RCC 7860 (cell line): ENCODE measurements at regions not wholly inside any gene's neighbourhood (a gene's known extent, or its start where the extent isn't known, plus 50 kb on each side); places are given as distances from the start of the nearest gene placed in this dataset.
A peak's percentile ranks its signal among the peaks of the same experiment; 100 is the strongest.
"Not testable (repeated sequence)": the region's sequence is repeated elsewhere in the genome, so short reads cannot be mapped to it uniquely, and the experiment has no call there.

Experiments used
- DNase-seq: peaks from one replicate; pipeline ENCODE4 v3.0.0-alpha.2; 2015; ENCODE audit warnings: low spot score
- FAIRE-seq: peaks from 2 replicates; lab custom pipeline; 2012; peaks lifted over from hg19 to GRCh38; lab: Jason Lieb, UNC

DNA sequence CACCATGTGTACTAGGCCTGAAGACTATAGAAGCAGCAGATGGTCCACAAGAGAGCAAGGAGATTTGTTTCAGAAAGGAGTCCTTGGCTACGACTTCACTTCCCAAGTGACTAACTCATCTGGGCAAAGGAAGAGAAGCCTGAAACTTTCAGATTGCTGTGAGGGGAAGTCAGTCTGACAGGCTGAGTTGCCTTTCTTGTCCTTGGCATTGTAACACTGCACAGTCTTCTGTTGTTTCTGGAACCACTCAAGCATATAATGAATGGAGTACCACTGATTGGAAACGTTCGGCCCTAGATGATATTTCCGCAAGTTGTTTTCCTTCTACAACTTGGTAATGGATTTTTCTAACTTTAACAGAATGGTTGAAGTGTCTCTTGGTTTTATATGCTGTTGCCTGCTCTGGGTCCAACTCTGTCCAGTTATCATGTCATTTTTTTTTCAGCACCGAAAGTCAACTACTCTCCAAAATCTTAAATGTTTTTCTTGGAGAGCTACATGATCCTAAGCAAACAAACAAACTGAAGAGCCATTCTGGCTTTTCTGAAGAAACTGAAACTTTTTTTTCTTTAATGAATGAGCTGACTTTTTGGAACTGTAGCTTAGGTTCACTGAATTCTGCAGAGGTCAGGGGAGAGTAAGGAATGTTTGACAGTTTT, 685.7 kb downstream of the MECOM start:
- DNase-seq = no peak
- no peak for FAIRE-seq

DNA sequence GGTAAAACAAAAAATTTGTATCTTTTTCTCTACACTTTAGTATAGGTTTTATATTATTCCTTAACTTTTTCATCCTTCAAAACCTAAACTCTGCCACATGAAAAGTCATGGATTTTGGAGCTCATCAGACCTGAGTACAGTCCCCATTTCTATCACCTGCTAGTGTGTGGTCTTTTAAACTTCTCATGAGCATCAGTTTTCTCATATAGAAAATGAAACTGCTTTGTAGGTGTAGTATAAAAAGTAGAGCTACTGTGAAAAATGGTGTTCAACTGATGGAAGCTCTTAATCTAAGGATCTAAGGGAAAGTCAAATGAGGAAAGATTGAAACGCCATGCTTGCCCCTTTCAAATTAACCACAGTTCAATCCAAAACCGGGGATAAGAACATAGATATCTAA, 686.5 kb downstream of the MECOM start:
- FAIRE-seq = no peak
- DNase-seq = no peak

DNA sequence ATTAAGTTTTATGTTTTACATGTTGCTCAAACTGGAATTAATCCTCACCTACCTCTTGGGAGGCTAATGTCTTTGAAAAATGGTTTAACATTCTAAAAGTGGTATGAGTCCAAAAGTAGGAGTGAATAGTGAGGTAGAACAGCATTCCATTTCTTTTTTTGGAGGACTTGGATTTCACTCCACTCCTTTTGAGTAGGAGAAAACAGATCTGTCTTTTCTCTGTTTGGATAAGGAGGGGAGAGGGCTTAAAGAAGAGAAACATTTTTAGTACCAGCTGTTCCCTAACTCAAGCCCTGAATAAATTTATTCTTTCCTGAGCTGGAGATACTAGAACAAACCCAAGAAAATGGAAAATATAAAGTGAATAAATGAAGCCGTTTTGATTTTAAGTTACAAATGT, 687.9 kb downstream of the MECOM start:
- DNase-seq (no peak), FAIRE-seq (no peak)

DNA sequence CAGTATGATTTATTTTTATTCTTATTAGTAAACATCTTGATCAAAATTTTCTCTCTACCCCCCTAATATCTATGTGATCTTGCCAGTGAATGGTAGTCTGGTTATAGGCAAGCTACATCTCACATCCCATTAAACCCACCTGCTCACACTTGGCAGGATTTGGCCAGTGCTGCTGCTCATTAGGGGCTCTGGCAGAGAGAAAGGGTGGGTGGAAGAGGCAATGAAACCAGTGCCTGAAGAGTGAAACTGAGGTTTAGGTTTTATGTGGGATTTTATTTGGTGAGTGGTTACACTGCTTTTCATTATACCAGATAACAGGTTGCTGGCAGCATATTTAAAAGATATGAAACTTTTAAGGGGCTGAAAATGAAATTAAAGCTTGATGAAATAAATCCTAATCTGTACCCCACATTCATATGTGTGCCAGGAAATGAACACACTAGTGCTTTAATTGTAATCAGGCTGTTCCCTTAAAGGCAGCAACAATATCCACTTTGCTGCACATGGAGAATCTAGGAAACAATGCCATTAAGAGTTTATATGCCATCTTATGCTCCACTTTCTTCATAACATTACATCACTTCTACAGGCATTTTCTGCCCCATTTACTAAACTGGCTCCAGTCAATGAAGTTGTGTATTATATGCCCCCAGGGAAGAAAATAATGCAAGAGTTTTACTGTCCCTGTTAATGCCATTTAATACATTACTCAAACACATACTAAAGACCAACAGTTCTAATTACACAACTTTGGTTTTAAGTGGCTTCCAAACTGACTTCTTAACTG, 688.7 kb downstream of the MECOM start:
- no peak for FAIRE-seq
- DNase-seq = no peak

DNA sequence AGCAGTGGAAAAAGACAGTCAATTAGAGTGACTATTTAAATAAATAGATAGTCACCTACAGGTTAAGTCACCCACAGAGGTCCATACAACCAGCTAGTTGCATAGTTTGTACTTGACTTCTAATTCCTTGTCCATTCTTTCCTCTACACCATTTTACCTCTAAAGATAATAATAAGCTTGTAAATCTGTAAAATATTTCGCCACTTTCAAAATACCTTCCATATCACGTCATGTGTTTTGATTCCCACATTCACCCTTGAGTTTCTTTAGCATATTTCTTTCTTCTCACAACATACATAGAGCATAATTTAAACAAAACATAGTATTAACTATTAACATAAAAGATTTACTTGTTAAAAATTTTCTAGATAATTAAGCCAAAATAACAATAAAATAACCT, 689.6 kb downstream of the MECOM start:
- DNase-seq (no peak), FAIRE-seq (no peak)

DNA sequence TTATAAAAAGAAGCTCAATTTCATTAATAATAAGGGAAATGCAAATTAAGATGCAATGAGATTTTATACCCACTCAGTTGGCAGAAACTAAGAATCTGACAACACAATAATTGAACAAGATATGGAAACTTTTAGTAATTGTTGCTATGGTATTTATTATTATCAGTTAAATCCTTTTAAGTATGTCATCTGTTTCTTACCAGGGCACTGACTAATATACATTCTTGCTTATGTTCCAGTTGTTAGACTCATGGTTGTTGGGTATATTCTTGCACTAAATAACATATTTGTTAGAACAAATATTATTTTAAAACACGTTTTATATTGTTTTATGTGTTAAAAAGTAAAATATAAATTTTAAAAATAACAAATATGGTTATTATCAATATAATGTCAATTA, 690.3 kb downstream of the MECOM start:
- DNase-seq (no peak), FAIRE-seq (peak; percentile 62)

DNA sequence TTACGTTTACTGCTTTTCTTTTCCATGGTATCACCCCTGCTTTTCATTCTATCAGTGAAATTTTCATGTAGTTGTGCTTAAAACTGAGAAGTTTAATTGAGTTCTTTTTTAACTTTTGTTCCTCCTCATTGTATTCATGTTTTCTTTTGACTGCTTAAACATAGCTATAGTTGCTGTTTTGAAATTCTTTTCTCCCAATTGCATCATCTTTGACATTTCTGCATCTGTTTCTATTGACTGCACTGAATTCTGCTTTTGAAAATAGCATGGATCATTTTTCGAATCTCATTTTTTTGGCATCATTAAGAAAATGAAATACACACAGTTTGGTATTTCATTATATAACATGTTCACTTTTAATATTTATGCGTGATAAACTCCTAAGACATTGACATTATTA, 694.9 kb downstream of the MECOM start:
- no peak for DNase-seq
- FAIRE-seq = no peak

DNA sequence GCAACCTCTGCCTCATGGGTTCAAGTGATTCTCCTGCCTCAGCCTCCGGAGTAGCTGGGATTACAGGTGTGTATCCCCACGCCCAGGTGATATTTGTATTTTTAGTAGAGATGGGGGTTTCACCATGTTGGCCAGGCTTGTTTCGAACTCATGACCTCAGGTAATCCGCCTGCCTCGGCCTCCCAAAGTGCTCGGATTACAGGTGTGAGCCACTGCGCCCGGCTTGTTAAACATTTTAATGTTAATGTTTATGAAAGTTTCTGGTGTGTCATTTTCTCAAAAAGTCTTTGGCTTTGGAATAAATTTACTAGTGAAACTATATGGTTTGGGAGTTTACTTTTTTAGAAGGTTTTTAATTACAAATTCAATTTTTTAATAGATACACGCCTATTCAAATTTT, 698.8 kb downstream of the MECOM start:
- no peak for DNase-seq
- FAIRE-seq = no peak

DNA sequence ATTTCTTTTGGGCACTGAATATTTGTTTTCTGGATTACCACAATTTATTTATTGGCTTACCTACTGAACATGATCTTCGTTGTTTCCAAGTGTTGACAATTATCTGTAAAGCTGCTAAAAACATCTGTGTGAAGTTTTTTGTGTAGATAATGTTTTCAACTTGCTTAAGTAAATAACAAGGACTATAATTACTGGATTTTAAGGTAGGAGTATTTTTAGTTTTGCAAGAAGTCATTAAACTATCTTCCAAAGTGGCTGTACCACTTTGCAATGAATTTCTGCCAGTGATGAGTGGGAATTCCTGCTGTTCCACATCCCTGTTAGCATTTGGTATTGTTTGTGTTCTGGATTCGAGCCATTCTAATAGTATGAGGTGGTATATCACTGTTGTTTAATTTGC, 702.2 kb downstream of the MECOM start:
- FAIRE-seq (no peak), DNase-seq (no peak)

DNA sequence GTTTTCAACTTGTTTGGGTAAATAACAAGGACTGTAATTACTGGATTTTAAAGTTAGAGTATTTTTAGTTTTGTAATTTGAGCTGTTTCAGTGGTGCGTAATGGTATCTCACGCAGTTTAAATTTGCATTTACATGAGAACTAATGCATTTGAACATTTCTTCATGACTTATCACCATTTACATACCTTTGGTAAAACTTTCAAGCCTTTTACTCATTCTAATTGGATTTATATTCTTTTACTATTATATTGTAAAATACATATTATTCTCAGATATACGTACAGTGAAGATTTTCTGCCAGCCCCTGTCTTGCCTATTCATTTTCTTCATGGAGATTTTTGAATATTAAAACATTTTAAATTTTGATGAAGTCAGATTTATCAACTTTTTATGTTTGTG, 703.8 kb downstream of the MECOM start:
- DNase-seq (no peak), FAIRE-seq (no peak)

DNA sequence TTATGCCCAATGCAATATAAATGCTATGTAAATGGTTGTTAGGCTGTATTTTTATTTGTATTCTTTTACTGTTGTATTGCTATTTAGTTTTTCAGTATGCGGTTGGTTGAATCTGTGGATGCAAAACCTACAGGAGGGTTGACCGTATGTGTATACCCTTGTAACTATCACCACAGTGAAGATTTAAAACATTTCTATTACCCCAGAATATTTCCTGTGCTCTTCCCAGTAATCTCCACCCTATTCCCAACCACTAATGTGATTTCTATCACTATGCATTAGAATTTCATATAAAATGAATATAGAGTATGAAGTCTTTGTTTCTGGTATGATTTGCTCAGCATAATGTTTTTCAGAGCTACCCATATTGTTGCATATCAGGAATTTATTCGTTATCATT, 705.0 kb downstream of the MECOM start:
- DNase-seq (no peak), FAIRE-seq (no peak)

DNA sequence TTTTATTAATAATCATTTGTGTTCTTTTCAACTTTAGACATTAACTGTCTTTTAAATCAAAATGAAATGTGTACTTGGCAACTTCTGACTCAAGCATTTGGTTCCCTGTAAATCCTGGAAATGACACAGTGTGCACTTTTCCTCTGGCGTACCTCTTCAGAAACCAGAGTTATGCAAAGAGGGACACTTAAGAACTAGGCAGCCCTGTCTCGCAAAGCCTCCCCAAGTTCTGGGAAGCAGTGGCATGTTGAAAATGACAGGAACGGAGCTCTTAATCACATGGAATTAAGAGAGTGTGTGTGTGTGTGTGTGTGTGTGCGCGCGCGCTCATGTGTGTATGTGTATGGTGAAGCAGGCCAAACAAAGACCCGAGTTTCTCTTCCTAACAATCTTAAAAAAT, 707.4 kb downstream of the MECOM start:
- DNase-seq (no peak), FAIRE-seq (no peak)

DNA sequence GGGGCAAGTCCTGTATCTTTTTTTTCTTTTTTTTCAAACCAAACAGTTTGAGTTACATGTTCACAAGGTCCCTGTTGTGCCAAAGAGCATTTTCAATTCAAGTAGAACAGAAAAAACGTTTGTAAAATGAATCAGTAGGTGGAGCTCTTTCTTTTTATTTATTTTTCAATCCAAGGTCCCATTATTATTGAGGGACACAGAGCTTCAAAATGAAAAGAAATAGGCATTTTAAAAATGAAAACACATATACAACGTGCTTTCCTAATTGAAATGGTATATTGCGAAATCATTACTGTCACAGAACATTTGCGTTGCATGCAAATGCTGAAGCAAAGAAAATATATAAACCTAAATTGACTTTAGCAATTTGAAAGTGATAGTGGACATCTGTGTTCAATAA, 711.0 kb downstream of the MECOM start:
- FAIRE-seq (peak; percentile 64), DNase-seq (peak; percentile 9)

DNA sequence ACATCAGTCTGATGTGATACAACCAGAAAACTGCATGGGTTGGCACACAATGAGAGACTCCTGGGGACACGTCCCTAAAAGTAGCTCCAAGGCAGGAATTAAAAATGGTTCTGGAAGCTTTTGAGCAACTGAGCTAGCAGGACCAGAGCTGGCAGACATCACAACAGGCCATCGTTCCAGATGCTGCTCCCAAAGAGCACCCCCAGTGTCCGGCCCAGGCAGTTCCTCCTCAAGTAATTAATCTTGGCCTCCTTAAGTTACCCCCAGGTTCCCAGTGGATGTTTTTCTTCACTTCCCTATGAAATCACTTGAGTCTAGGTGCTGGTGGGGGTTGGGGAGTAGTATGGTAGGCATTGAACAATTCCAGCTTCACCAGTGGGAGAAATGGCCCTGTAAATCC, 711.6 kb downstream of the MECOM start:
- no peak for FAIRE-seq
- DNase-seq = no peak

DNA sequence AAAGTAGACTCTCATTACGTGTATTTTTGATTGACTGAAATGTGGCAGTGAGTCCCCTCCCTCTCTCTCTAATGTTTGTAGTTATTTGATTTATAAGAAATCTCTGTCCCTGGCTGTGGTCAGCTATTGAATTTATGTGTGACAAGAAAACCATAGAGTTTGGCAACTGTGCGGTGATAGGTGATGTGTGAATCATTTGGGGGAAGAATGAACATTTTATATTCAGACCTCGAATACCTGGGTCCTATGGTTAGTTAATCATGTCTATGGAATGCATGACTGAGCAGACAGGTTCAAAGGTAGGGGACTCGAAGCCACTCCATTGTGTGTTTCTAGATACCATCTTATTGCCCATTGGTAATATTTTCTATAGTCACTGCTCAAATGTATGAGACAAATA, 712.1 kb downstream of the MECOM start:
- FAIRE-seq = no peak
- no peak for DNase-seq

DNA sequence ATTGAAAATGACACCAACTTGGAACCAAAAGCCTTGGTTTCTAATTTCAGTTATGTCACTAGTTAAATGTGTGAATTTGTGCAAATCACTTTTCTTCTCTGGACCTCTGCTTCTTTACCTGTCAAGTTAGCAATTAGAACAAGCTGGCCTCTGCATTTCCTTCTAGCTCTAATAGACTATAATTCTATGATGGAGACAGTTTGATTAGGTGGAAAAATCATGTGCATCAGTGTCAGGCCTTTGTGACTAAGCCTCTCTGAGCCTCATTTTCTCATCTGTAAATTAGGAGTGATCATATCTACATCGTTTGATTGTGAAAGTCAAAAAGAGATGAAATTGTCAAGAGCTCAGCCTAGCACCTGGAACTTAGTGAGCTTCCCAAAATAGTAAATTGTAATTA, 712.9 kb downstream of the MECOM start:
- DNase-seq (no peak), FAIRE-seq (no peak)

DNA sequence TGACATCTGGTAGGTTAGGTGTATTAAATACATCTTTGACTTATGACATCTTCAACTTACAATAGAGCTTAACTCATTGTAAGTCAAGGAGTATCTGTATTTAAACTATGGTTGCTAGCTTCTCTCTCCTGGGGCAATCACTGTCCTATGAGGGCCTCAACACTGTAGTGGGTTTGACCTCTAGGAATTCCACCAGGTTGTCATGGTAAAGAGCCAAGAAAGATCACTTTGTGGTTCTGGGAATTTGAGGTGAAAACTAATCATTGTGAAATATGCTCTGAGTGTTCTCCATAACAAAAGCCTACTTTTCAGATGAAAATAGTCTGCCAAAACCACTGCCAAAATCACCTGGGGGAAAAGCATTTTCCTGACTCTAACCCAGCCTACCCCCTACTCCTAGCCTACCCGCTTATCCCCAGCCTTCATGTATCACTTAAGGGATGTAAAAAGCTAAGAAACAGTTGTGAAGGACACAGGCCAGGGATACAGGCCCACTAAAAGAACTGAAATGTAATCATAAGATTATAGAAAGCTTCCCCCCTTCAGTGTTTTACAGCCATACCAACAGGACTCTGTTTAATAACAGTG, 723.8 kb downstream of the MECOM start:
- no peak for FAIRE-seq

DNA sequence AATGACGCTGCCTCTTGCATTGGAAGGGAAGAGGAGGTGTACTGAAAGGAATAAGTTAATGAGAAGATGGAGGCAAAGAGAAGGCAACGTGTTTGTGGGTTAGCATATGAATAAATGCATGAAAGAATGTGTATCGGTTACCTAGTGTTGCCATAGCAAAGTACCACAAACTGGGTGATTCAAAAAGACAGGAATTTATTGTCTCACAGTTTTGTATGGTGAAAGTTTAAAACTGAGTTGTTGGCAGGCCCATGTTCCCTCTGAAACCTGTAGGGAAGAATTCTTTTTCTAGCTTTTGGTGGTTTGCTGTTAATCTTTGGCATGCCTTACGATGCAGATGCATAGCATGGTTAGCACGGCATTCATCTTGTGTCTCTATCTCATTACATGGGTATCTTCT, 729.9 kb downstream of the MECOM start:
- FAIRE-seq = no peak
- DNase-seq = peak; percentile 57

More for the DNA sequence above, 723.8 kb downstream of the MECOM start:
- no peak for DNase-seq

DNA sequence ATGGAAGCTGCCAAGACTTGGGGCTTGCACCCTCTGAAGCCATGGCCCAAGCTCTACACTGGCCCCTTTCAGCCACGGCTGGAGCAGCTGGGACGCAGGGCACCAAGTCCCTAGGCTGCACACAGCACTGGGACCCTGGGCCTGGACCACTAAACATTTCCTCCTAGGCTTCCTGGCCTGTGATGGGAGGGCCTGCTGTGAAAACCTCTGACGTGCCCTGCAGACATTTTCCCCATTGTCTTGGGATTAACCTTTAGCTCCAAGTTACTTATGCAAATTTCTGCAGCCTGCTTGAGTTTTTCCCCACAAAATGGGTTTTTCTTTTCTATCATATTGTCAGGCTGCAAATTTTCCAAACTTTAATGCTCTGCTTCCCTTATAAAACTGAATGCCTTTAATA, 733.5 kb downstream of the MECOM start:
- not testable (repeated sequence) for DNase-seq, FAIRE-seq

DNA sequence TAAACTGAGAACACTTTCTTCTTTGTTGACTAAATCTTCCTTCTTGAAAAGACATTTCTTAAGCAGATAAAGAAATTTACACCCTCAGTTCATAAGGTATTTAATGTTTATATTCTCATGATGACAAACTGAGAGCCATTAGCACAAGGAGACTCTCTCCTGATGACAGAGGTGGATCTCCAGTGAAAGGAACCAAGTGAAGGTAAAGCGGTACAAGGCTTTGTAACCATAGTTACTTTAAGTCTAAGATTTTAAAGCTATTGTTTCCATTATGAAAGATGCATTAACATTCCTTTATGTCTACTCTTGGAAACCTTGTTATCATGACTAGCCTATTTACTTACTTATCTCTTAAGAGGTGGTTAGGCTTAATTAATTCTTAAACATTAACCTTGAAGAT, 737.1 kb downstream of the MECOM start:
- FAIRE-seq (no peak), DNase-seq (no peak)

DNA sequence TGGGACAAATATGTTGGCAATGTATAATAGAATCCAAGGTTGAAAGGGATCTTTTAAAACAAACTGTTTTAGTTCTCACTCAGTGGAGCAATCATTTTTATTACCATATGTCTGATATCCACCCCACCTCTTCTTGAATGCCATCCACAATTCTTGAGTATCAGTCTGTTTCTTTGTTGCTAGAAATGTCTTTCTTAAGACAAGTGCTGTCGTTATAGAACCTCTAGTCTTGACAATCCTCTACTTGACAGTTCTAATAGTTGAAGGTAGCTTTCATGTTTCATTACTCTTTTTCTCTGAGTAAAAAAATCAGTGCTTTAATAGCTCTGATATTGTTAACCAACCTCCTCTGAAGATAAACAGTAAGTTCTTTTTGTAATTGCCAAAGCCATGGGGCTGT, 737.9 kb downstream of the MECOM start:
- DNase-seq (no peak), FAIRE-seq (no peak)

DNA sequence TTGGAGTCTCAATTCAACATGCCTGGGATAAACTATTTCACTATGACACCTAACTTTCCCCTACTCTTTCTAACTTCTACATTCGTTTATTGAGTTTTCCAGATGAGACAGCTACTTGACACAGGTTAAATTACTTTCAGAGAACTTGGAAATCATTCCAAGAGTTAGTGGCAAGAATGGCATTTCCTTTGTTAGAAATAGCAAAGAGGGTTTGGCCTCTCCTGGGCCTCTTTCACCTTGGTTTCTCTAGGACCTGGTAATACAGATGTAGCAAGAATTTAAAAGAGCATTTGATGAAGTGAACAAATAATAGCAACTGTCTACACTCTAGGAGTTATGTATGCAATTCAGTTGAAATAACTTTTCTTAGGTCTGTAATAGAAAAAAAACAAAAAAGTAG, 748.9 kb downstream of the MECOM start:
- FAIRE-seq = no peak

More for the DNA sequence above, 748.9 kb downstream of the MECOM start:
- DNase-seq = no peak
